ENCODE measurements at regions not wholly inside any gene's neighbourhood (a gene's known extent, or its start where the extent isn't known, plus 50 kb on each side); places are given as distances from the start of the nearest gene placed in this dataset.

DNA sequence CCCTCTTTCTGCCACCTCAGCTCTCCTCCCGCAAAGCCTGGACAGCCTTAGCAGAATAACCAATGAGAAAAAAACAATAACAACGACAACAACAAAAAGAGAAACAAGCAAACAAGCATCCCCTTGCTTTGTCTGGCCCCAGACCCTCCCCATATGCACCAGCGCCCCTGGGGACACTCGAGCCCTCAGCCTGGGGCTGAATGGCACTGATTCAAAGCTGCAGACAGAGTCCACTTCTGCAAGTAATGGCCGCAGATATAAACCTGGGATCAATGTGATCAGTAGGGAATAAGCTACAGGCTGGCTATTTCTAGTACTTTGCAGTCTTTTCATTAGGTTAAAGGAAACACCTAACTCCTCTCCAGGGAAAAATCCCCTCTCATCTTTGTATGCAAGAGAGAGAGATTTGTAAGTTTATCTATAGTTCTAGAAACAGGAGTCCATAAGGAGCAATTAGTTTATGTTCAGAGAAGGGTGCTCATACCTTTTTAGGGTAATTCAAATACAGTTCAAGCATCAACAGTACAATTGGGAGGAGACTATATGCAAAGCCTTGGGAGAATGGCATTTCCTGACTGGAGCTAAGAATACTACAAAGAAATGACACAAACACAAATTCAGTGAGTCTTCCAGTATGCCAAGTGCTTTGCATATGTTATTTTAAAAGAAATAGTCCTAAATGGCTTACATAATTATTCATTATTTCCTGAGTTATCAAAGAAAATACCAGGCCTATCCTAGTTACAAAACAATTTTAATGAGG lies 122.3 kb upstream of the DDX18 start:
- TF ChIP-seq POLR2AphosphoS5 (IDR thresholded peaks at IDR 0.05; ENCODE audit: low read depth, low read length) = no peak
- no peak for TF ChIP-seq FOXP2 (optimal IDR thresholded peaks at IDR 0.05; ENCODE audit: borderline replicate concordance, extremely low read depth, extremely low read length, insufficient read depth)
- TF ChIP-seq SIN3A (IDR thresholded peaks at IDR 0.05; ENCODE audit: borderline replicate concordance, insufficient read depth, low read length) = no peak
- no peak for TF ChIP-seq REST (IDR thresholded peaks at IDR 0.05; ENCODE audit: insufficient read depth in 1 of 2, low read depth in 2 of 2, low read length in 2 of 2)
- no peak for TF ChIP-seq TAF1 (IDR thresholded peaks at IDR 0.05; ENCODE audit: borderline replicate concordance, insufficient read depth, low read length)

- TF ChIP-seq SIN3A (IDR thresholded peaks at IDR 0.05; ENCODE audit: borderline replicate concordance, insufficient read depth, low read length) (no peak), FOXP2 (optimal IDR thresholded peaks at IDR 0.05; ENCODE audit: borderline replicate concordance, extremely low read depth, extremely low read length, insufficient read depth) (no peak), POLR2AphosphoS5 (IDR thresholded peaks at IDR 0.05; ENCODE audit: low read depth, low read length) (no peak), REST (IDR thresholded peaks at IDR 0.05; ENCODE audit: insufficient read depth in 1 of 2, low read depth in 2 of 2, low read length in 2 of 2) (no peak), TAF1 (IDR thresholded peaks at IDR 0.05; ENCODE audit: borderline replicate concordance, insufficient read depth, low read length) (no peak)
These were observed 121.3 kb upstream of the DDX18 start for GRCh38 chr2:117693154-117693553.

GRCh38 chr2:117693651-117694050 lies 120.8 kb upstream of the DDX18 start:
- TF ChIP-seq FOXP2 (optimal IDR thresholded peaks at IDR 0.05; ENCODE audit: borderline replicate concordance, extremely low read depth, extremely low read length, insufficient read depth) = no peak
- TF ChIP-seq REST (IDR thresholded peaks at IDR 0.05; ENCODE audit: insufficient read depth in 1 of 2, low read depth in 2 of 2, low read length in 2 of 2) = no peak
- TF ChIP-seq TAF1 (IDR thresholded peaks at IDR 0.05; ENCODE audit: borderline replicate concordance, insufficient read depth, low read length) = no peak
- no peak for TF ChIP-seq POLR2AphosphoS5 (IDR thresholded peaks at IDR 0.05; ENCODE audit: low read depth, low read length)
- no peak for TF ChIP-seq SIN3A (IDR thresholded peaks at IDR 0.05; ENCODE audit: borderline replicate concordance, insufficient read depth, low read length)

GRCh38 chr2:117698287-117698686 lies 116.2 kb upstream of the DDX18 start:
- no peak for TF ChIP-seq FOXP2 (optimal IDR thresholded peaks at IDR 0.05; ENCODE audit: borderline replicate concordance, extremely low read depth, extremely low read length, insufficient read depth)
- TF ChIP-seq REST (IDR thresholded peaks at IDR 0.05; ENCODE audit: insufficient read depth in 1 of 2, low read depth in 2 of 2, low read length in 2 of 2) = no peak
- no peak for TF ChIP-seq TAF1 (IDR thresholded peaks at IDR 0.05; ENCODE audit: borderline replicate concordance, insufficient read depth, low read length)
- no peak for TF ChIP-seq POLR2AphosphoS5 (IDR thresholded peaks at IDR 0.05; ENCODE audit: low read depth, low read length)
- no peak for TF ChIP-seq SIN3A (IDR thresholded peaks at IDR 0.05; ENCODE audit: borderline replicate concordance, insufficient read depth, low read length)

Measured in PFSK-1 (cell line).